H1 (cell line): ENCODE measurements at regions not wholly inside any gene's neighbourhood (a gene's known extent, or its start where the extent isn't known, plus 50 kb on each side); places are given as distances from the start of the nearest gene placed in this dataset.

Experiments
- CTCF ChIA-PET: fragments of 300-600 bp; sonication (Branson Sonifier 250); formaldehyde crosslinking; loops from one replicate; lab custom pipeline; 2021; ENCODE audit not compliant: partially characterized antibody; lab: Charles Lee
- POLR2A ChIA-PET: fragments of 300-600 bp; sonication (Branson Sonifier 250); formaldehyde crosslinking; loops from one replicate; lab custom pipeline; 2021; ENCODE audit warnings: inconsistent platforms; ENCODE audit not compliant: partially characterized antibody; lab: Charles Lee
- DNase-seq, 2 experiments: peaks; one replicate each; pipeline versions ENCODE4 v3.0.0 to v3.0.0-alpha.2; 2010 to 2022; ENCODE audit warnings: low spot score in 2 of 2, low read depth in 1 of 2, mixed read lengths in 1 of 2
- FAIRE-seq: peaks from 2 replicates; lab custom pipeline; 2011; peaks lifted over from hg19 to GRCh38; lab: Jason Lieb, UNC
- H2AFZ ChIP-seq: 2 replicates; pipeline ENCODE4 v1.8.1; 2012; ENCODE audit warnings: low read length, inconsistent platforms
- H2AK5ac ChIP-seq: 2 replicates; pipeline ENCODE4 v1.6.1; 2013; ENCODE audit warnings: low read depth, low read length
- H2BK120ac ChIP-seq: replicated peaks from 2 replicates; pipeline ENCODE3; 2013; ENCODE audit warnings: low read depth, low read length, inconsistent platforms
- H2BK12ac ChIP-seq: 2 replicates; pipeline ENCODE4 v1.6.1; 2013; ENCODE audit warnings: low read depth, low read length
- H2BK15ac ChIP-seq: 2 replicates; pipeline ENCODE4 v1.6.1; 2013; ENCODE audit warnings: low read length
- H2BK20ac ChIP-seq: 2 replicates; pipeline ENCODE4 v1.6.1; 2013; ENCODE audit warnings: low read length
- H2BK5ac ChIP-seq: 2 replicates; pipeline ENCODE4 v1.6.1; 2013; ENCODE audit warnings: low read depth, low read length
- H3K14ac ChIP-seq: 2 replicates; pipeline ENCODE4 v1.6.1; 2013; ENCODE audit warnings: inconsistent platforms; ENCODE audit not compliant: insufficient read length
- H3K18ac ChIP-seq: 2 replicates; pipeline ENCODE4 v1.6.1; 2013; ENCODE audit warnings: low read length; ENCODE audit errors: extremely low read depth
- H3K23ac ChIP-seq: 2 replicates; pipeline ENCODE4 v1.6.1; 2013; ENCODE audit warnings: inconsistent platforms; ENCODE audit not compliant: insufficient read length
- H3K23me2 ChIP-seq: 2 replicates; pipeline ENCODE4 v1.6.1; 2013; ENCODE audit warnings: low read depth, low read length
- H3K27ac ChIP-seq: 2 replicates; pipeline ENCODE4 v1.6.1; 2011; ENCODE audit warnings: low read depth, low read length, inconsistent platforms
- H3K27me3 ChIP-seq, 4 experiments: replicated peaks in 1 of 4; 1 replicate in 1 of 4; 2 replicates in 3 of 4; pipeline versions ENCODE4 v1.6.1 to v1.8.1; 2011 to 2013; ENCODE audit warnings: low read length in 3 of 4, mild to moderate bottlenecking in 3 of 4, inconsistent platforms in 2 of 4, mixed read lengths in 2 of 4, moderate library complexity in 1 of 4; ENCODE audit not compliant: control insufficient read depth in 3 of 4, insufficient read depth in 3 of 4; ENCODE audit errors: extremely low read depth in 1 of 4
- H3K36me3 ChIP-seq, 4 experiments: 2 replicates each; pipeline versions ENCODE4 v1.6.1 to v1.8.1; 2011 to 2013; ENCODE audit warnings: mild to moderate bottlenecking in 4 of 4, low read length in 3 of 4, moderate library complexity in 2 of 4, control low read depth in 1 of 4, inconsistent platforms in 1 of 4; ENCODE audit not compliant: insufficient read depth in 4 of 4, control insufficient read depth in 2 of 4
- H3K4ac ChIP-seq: replicated peaks from 2 replicates; pipeline ENCODE3; 2013; ENCODE audit warnings: low read length, low read depth, mixed read lengths, inconsistent platforms; ENCODE audit not compliant: insufficient read length
- H3K4me1 ChIP-seq, 4 experiments: replicated peaks in 1 of 4; 1 replicate in 1 of 4; 2 replicates in 3 of 4; pipeline versions ENCODE4 v1.6.1 to v1.8.1; 2011 to 2013; ENCODE audit warnings: low read length in 3 of 4, inconsistent platforms in 2 of 4, mixed read lengths in 1 of 4; ENCODE audit not compliant: insufficient read depth in 4 of 4, control insufficient read depth in 3 of 4
- H3K4me2 ChIP-seq, 2 experiments: 2 replicates each; pipeline versions ENCODE4 v1.6.1 to v1.8.1; 2011 to 2013; ENCODE audit warnings: low read depth in 2 of 2, low read length in 2 of 2, control low read depth in 1 of 2, inconsistent platforms in 1 of 2, mild to moderate bottlenecking in 1 of 2; ENCODE audit not compliant: insufficient read depth in 1 of 2
- H3K4me3 ChIP-seq, 4 experiments: fragments of 200-600, 300-600 bp in 1 of 4; sonication (generic), shearing (Covaris generic), sonication (Bioruptor Twin) in 1 of 4; 2 replicates each; pipeline versions ENCODE4 v1.5.1 to v1.8.1; 2011 to 2016; ENCODE audit warnings: low read length in 4 of 4, low read depth in 3 of 4, control low read depth in 2 of 4, inconsistent platforms in 2 of 4, mild to moderate bottlenecking in 2 of 4, mixed read lengths in 1 of 4, moderate library complexity in 1 of 4; ENCODE audit not compliant: insufficient read depth in 2 of 4; ENCODE audit errors: extremely low read depth in 1 of 4
- H3K56ac ChIP-seq: replicated peaks from 2 replicates; pipeline ENCODE3; 2013; ENCODE audit warnings: low read depth, mild to moderate bottlenecking, mixed read lengths, low read length, inconsistent platforms; ENCODE audit not compliant: insufficient read length
- H3K79me1 ChIP-seq: 2 replicates; pipeline ENCODE4 v1.6.1; 2013; ENCODE audit warnings: low read depth, low read length, control low read depth
- H3K79me2 ChIP-seq, 2 experiments: 2 replicates each; pipeline versions ENCODE4 v1.6.1 to v1.8.1; 2012 to 2013; ENCODE audit warnings: low read length in 2 of 2, mild to moderate bottlenecking in 2 of 2, inconsistent platforms in 1 of 2; ENCODE audit not compliant: insufficient read depth in 2 of 2, control insufficient read depth in 1 of 2
- H3K9ac ChIP-seq, 4 experiments: replicated peaks in 1 of 4; 1 replicate in 1 of 4; 2 replicates in 3 of 4; pipeline versions ENCODE4 v1.6.1 to v1.8.1; 2011 to 2013; ENCODE audit warnings: low read depth in 3 of 4, low read length in 3 of 4, control low read depth in 2 of 4, mild to moderate bottlenecking in 2 of 4, moderate library complexity in 2 of 4, inconsistent platforms in 1 of 4; ENCODE audit errors: extremely low read depth in 1 of 4
- H3K9me3 ChIP-seq, 2 experiments: 2 replicates each; pipeline versions ENCODE4 v1.6.1 to v1.8.1; 2012 to 2013; ENCODE audit warnings: mild to moderate bottlenecking in 2 of 2, moderate library complexity in 2 of 2, control low read depth in 1 of 2, inconsistent platforms in 1 of 2, low read depth in 1 of 2, low read length in 1 of 2, mixed read lengths in 1 of 2; ENCODE audit not compliant: insufficient read depth in 2 of 2
- H4K20me1 ChIP-seq, 2 experiments: replicated peaks in 1 of 2; 2 replicates each; pipeline versions ENCODE3 to v1.8.1; 2011 to 2013; ENCODE audit warnings: inconsistent platforms in 2 of 2, low read length in 2 of 2, mild to moderate bottlenecking in 1 of 2; ENCODE audit not compliant: insufficient read depth in 2 of 2, control insufficient read depth in 1 of 2
- H4K5ac ChIP-seq: 2 replicates; pipeline ENCODE4 v1.6.1; 2013; ENCODE audit warnings: low read length, low read depth, mixed read lengths, inconsistent platforms; ENCODE audit not compliant: insufficient read length
- H4K8ac ChIP-seq: 2 replicates; pipeline ENCODE4 v1.8.0; 2013; ENCODE audit warnings: mild to moderate bottlenecking, moderate library complexity, low read length, inconsistent platforms; ENCODE audit not compliant: insufficient read depth; ENCODE audit errors: extremely low read depth
- H4K91ac ChIP-seq: replicated peaks from 2 replicates; pipeline ENCODE3; 2013; ENCODE audit warnings: low read length, mixed read lengths, inconsistent platforms; ENCODE audit not compliant: insufficient read length
- BACH1 ChIP-seq: IDR thresholded peaks from 2 replicates; pipeline ENCODE4 v1.6.1; 2012; ENCODE audit warnings: low read length, improper control_type of control experiment
- CBX8 ChIP-seq: fragments of 300-800, 300-1000 bp; sonication (generic); IDR thresholded peaks from 2 replicates; pipeline ENCODE4 v1.7.1; 2016; ENCODE audit warnings: low read depth, low read length, borderline replicate concordance
- CHD2 ChIP-seq: IDR thresholded peaks from 2 replicates; pipeline ENCODE4 v1.6.1; 2012; ENCODE audit warnings: low read length, improper control_type of control experiment
- EP300 ChIP-seq, 2 experiments: IDR thresholded peaks; 1 replicate in 1 of 2; 2 replicates in 1 of 2; pipeline ENCODE4 v1.6.1; 2011 to 2012; ENCODE audit warnings: low read depth in 2 of 2, low read length in 2 of 2, mild to moderate bottlenecking in 2 of 2, borderline replicate concordance in 1 of 2, inconsistent platforms in 1 of 2, moderate library complexity in 1 of 2
- KDM5A ChIP-seq: fragments of 200-600 bp; IDR thresholded peaks from 2 replicates; pipeline ENCODE4 v1.7.1; 2012; ENCODE audit warnings: mild to moderate bottlenecking, low read length, inconsistent platforms, mixed read lengths
- MAFK ChIP-seq: IDR thresholded peaks from 2 replicates; pipeline ENCODE4 v1.6.1; 2012; ENCODE audit warnings: low read depth, mild to moderate bottlenecking, improper control_type of control experiment, low read length
- NRF1 ChIP-seq: IDR thresholded peaks from 2 replicates; pipeline ENCODE4 v1.6.1; 2011; ENCODE audit warnings: mild to moderate bottlenecking, low read depth, low read length, improper control_type of control experiment
- SP4 ChIP-seq: IDR thresholded peaks from 2 replicates; pipeline ENCODE4 v1.6.1; 2012; ENCODE audit warnings: low read length, inconsistent platforms
- TF ChIP-seq, protein P1 (sequence below): IDR thresholded peaks from 2 replicates; pipeline ENCODE4 v1.6.1; 2011; ENCODE audit warnings: low read depth, mild to moderate bottlenecking, low read length; ENCODE audit not compliant: insufficient read depth

GRCh38 chr2:82143343-82143742 lies 1838.8 kb upstream of the LRRTM1 start:
- H4K5ac ChIP-seq: no peak overlapping the region
- POLR2A ChIA-PET: no interaction called here
- H3K79me2 ChIP-seq: no peaks in the 10 kb centered on the region
- H2AK5ac ChIP-seq: no peak overlapping the region
- no peak overlapping the region for H2BK15ac ChIP-seq
- no peaks in the 10 kb centered on the region for H3K23me2 ChIP-seq
- CTCF ChIA-PET: interaction anchor here (0.7 kb wide), 1 partner anchor 526 kb away, joined by 3 read pairs; no protein-coding TSS in a partner anchor
- no peak overlapping the region for H3K9ac ChIP-seq
- H2BK12ac ChIP-seq: no peak overlapping the region
- H3K4me2 ChIP-seq: no peak overlapping the region
- TF ChIP-seq SP4 (no peak), NRF1 (no peak), CBX8 (no peak), MAFK (no peak), KDM5A (no peak), CHD2 (no peak), BACH1 (no peak), EP300 (IDR thresholded peaks at IDR 0.05; ENCODE audit: borderline replicate concordance in 1 of 2, low read depth in 2 of 2, low read length in 2 of 2) (no peak)
- TF ChIP-seq, protein P1, sequence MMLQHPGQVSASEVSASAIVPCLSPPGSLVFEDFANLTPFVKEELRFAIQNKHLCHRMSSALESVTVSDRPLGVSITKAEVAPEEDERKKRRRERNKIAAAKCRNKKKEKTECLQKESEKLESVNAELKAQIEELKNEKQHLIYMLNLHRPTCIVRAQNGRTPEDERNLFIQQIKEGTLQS: no peak
- no peaks in the 10 kb centered on the region for H3K9me3 ChIP-seq
- no peaks in the 10 kb centered on the region for H3K79me1 ChIP-seq
- H2BK120ac ChIP-seq: no peak overlapping the region
- no peak overlapping the region for H2AFZ ChIP-seq
- no peak overlapping the region for H3K23ac ChIP-seq
- no peaks in the 10 kb centered on the region for H3K36me3 ChIP-seq
- H3K18ac ChIP-seq: no peak overlapping the region
- no peak overlapping the region for H2BK20ac ChIP-seq
- H3K14ac ChIP-seq: no peak overlapping the region
- DNase-seq (no peak), FAIRE-seq (no peak)
- H4K91ac ChIP-seq: no peak overlapping the region
- no peak overlapping the region for H4K8ac ChIP-seq
- no peak overlapping the region for H3K56ac ChIP-seq
- no peak overlapping the region for H3K27ac ChIP-seq
- no peak overlapping the region for H3K4ac ChIP-seq
- H3K4me3 ChIP-seq: no peak overlapping the region
- no peak overlapping the region for H2BK5ac ChIP-seq
- no peaks in the 10 kb centered on the region for H3K4me1 ChIP-seq
- H4K20me1 ChIP-seq: no peaks in the 10 kb centered on the region
- H3K27me3 ChIP-seq: no peaks in the 10 kb centered on the region
